CD4-positive, alpha-beta T cell treated with Interleukin-17A for 1 hour (primary cell): ENCODE measurements at regions not wholly inside any gene's neighbourhood (a gene's known extent, or its start where the extent isn't known, plus 50 kb on each side); places are given as distances from the start of the nearest gene placed in this dataset.
A peak's percentile ranks its signal among the peaks of the same experiment; 100 is the strongest.
"Not testable (repeated sequence)": the region's sequence is repeated elsewhere in the genome, so short reads cannot be mapped to it uniquely, and the experiment has no call there.

ENCODE experiments used
- DNase-seq: peaks from one replicate; pipeline ENCODE4 v3.0.0-alpha.2; 2020

DNA sequence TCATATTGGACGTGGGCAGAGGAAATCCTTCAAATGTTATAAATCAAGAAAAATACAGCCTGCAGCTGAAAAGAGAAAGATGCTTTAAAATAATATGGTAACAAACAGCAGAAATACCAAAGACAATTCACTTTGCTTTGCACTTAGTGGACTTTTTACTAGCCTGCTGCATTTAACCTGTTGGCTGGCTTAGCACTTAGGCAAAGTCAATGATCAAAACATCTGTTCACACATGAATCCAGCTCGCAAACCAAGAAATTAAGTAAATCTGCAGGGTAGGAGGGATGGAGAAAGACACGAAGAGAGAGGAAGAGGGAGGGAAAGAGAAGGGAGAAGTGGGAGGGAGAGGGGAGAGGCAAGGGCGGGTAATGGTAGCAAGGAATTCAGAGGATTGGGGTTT lies 103.6 kb upstream of the RAB4A start:
- DNase-seq, result no peak

DNA sequence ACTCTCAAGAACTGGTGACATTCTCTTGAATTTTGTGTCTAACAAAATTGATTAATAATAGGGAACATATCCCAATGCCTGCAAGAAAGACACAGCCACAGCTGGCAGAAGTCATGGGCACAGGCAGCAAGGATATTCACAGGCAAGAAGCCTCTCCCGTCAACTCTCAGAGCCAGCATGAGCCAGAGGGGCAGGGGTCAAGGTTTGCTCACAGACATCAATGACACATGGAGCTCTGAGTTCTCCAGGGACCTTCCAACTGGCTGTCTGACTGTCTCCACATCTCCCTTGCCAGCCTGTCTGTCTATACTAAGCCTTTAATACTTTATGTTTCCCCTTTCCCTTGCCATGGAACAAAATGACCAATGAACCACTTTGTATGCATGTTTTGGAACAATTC lies 101.5 kb upstream of the RAB4A start:
- DNase-seq, result no peak

DNA sequence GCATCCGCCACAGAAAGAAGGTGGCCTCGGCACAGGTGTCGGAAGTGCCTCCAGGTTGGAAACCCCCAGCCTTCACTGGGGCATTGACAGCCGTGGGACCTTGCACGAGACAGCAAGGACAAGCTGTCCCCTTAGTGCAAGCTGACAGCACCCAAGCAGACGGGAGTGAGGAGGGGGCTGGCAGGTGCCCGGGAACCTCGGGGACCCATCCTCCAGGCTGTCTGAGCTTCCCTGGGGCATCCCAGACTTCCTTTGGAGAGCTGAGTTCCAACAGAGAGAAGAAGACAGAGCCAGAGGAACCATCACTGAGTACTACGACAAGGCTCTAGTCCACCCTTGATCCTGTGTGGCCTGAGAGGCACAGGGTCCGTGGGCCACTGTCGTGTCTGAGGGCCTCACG lies 100.6 kb upstream of the RAB4A start:
- no peak for DNase-seq

DNA sequence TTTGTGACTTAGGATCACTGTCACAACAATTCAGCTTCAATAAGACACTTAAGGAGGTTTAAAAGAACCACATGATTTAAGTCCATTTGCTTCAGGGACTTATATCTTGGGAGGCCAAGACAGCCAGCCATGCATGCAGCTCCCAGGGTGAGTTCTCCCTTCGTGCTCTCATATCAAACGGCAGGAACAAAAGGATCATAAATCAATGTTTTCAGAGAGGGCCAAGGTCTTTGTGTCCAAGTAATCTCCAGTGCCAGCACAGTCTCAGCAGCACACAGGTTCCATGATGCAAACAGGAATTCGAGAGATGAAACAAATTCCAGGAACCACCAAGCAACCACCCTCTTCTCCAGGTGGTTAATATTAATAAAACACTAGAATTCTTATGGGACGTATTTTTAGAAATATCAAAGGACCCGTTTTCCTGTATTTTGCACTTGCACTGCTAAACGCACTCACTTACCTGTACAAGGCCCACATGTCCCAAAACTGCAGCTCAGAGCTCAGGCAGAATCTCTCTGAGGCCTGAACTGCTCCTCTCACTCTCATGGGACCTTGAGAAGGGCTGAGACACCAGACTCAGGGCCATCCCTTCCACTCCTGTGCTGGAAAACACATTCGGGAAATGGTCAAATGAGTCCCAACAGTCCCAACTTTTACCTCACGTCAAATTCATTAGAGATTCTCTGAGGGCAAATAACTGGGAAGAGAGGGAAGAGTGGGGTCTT lies 100.0 kb upstream of the RAB4A start:
- DNase-seq, result no peak

DNA sequence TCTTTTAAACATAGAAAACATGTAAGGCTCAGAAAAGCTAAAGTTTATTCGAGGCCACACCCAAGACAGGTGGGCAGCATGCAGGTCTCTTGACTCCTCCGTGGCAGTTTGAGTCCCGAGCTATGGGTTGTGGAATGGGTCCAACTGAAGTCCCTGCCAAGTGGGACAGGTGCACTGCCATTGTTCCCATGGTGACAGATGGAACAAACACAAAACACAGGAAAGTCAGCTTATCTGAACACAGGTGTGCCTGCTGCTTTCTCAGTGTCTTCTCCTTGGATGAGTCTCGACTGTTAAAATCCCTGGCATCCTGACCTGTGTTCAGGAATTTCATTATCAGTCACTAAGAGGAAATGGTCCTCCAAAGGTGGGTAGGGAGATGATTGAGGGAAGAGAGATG lies 99.0 kb upstream of the RAB4A start:
- no peak for DNase-seq

DNA sequence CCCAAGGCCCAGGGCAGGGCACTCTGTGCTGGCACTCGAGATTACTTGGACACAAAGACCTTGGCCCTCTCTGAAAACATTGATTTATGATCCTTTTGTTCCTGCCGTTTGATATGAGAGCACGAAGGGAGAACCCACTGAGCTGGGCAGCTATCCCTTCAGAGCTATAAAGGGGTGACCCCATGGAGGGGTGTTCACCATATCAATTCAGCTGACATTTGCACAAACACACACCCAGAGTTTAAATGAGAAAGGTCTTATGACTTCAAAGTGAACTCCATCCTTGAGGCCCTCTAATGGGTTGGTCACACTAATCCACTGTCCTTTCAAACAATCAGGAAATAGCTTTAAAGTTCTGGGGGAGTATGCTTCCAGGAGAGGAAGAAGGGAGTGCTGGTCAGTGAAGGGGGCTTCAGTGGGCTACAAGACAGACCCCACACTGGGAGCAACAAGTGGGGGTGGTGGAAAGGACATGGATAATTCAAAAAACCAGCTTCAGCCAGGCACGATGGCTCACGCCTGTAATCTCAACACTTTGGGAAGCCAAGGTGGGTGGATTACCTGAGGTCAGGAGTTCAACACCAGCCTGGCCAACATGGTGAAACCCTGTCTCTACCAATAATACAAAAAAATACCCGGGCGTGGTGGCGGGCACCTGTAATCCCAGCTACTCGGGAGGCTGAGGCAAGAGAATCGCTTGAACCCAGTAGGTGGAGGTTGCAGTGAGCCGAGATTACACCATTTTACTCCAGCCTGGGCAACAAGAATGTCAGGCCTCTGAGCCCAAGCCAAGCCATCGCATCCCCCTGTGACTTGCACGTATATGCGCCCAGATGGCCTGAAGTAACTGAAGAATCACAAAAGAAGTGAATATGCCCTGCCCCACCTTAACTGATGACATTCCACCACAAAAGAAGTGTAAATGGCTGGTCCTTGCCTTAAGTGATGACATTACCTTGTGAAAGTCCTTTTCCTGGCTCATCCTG lies 97.1 kb upstream of the RAB4A start:
- not testable (repeated sequence) for DNase-seq

DNA sequence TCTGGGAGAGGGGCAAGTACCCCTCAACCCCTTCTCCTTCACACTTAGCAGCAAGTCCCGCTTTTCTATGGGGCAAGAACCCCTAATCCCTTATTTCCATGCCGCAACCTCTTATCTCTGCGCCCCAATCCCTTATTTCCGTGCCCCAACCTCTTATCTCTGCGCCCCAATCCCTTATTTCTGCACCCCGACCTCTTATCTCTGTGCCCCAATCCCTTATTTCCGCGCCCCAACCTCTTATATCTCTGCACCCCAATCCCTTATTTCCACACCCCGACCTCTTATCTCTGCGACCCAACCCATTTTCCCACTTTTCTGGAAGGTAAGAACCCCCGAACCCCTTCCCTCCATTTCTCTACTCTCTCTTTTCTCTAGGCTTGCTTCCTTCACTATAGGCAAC lies 95.6 kb upstream of the RAB4A start:
- DNase-seq, result not testable (repeated sequence)

DNA sequence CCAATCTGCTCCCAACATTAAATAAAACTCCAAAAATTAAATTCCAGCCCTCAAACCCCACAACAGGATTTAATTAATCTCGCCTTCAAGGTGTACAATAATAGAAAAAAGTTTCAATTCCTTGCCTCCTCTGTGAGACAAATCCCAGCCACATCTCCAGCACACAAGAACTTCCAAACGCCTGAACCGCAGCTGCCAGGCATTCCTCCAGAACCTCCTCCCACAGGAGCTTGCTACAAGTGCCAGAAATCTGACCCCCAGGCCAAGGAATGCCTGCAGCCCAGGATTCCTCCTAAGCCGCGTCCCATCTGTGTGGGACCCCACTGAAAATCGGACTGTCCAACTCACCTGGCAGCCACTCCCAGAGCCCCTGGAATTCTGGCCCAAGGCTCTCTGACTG lies 94.5 kb upstream of the RAB4A start:
- not testable (repeated sequence) for DNase-seq

DNA sequence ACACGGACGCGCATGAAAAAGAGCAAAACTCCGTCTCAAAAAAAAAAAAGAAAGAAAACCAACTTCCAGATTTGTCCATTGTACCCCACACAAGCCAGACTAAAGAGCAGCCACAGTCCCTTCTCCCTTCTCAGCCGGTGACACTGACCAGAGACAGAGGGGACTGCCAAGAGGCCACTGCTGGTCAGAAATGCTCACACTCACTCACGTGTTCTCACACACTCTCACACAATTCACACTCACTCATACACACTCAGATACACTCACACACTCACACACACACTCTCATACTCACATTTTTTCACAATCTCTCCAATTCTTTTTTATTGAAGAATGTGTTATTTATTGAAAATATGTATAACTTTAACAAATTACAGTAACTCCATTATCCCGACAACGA lies 90.8 kb upstream of the RAB4A start:
- DNase-seq, result no peak

DNA sequence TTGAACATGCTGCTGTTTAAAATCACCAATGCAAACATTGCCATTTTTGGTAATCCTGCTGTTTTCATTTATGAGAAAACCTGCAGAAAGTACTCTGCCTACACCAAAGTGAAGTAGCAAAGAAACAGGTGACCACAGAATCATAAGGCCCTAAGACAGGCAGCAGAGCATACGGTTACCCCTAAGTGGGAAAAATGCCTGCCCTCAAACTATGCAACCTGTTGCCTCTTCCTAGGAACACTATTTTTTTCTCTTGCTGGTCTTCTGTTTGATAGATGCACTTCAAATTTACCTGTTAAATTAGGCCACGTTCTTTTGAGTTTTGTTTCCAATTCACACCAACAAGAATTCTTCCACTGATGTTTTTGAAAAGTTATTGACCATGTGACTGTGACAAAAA lies 89.5 kb upstream of the RAB4A start:
- no peak for DNase-seq

DNA sequence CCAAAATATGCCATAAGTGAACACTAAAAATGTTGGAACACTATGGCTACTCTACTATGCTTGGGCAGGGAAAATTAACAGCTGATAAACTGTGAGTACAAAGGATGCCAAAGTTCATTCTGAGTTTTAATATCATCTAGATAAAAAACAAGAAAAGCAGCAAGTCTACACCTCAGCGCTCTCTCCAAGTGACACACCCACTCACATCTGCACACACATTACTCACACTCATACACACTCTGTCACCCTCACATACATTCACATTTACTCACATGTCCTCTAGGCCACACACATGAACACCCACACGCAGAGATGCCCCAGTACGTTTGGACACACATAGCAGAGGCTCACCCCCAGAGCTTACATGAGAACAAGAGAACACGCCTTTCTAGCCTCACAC lies 87.3 kb upstream of the RAB4A start:
- no peak for DNase-seq

DNA sequence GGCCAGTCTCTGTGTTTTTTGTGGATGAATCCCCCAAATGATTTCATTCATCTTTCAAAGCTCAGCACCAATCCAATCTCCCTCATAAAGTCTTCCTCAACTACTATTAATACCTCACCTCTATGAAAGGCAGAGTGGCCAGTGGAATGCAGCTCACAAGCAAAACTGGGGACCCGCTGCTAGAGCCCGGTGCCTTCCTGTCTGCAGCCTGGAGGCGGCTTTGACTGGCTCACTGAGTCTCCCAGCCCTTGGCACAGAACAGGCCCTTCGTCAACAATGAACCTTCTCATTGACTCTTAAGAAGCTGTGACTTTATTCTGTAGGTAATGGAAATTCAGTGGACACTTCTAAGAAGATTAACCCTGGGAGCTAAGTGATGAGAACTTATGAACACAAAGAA lies 86.8 kb upstream of the RAB4A start:
- DNase-seq, result no peak

DNA sequence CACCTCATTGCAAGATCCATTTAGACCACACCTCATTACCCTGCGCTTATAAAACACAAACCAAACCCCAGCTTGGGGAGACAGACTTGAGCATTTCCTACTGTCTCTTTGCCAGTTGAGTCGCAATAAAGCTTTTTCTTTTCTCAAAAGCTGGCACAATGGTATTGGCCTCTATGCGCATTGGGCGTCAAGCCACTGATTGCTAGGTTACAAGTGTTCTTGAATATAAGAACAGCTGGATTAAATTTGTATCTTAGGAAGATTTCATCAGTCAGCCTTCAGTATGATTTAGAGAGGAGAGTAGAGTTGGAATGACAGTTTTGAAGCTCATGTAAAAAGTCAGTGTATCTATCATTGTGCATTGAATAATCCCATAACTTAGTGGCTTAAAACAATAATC lies 84.9 kb upstream of the RAB4A start:
- no peak for DNase-seq

DNA sequence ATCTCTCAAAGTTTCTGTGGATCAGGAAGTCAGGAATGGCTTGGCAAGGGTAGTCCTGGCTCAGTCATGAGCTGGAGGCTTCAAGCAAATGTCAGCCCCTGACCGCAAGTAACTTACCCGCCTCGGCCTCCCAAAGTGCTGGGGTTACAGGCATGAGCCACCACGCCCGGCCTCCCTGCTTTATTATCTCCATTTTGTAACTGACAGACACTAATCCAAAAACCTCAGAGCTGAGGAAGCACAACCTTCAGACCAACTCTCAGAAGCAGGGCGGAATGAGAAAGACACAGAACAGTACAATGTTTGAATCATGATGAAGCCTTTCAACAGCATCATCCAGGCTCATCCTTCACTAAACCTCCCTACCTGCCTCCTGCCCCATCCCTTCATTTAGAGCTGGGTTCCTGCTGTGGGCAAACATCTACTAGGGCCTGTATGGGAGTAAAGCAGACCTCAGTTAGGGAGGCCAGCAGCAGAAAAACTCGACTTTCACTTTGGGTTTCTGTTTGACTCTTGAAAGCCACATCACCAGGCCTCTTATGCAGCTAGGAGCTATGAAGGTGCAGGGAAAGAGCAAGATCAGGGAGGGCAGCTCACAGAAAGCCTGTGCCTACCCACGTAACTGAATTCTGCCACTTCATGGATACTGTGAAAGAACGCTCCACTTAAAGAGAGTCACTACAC lies 84.4 kb upstream of the RAB4A start:
- peak; percentile 17 for DNase-seq

DNA sequence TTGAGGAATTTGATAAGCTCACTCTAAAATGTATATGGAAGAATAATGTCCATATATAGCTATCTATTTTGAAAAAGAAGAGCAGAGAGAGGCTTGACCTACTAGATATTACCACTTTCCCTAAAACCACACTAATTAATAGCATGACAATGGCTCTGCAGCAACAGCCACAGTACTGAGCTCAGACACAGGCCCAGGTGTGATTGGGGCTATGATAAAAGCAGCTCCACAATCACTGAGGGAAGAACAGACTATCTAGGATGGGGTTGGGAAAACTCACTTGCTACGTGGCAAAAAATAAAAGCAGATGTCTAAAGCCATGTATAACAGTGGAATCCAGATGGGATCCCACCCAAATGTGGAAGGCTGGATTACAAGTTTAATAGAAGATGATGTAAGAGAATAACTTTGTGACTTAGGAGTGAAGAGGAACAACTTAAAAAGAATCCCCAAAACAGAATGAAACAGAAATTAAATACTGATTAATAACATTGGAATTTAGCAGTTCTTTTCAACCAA lies 80.8 kb upstream of the RAB4A start:
- DNase-seq, result no peak

DNA sequence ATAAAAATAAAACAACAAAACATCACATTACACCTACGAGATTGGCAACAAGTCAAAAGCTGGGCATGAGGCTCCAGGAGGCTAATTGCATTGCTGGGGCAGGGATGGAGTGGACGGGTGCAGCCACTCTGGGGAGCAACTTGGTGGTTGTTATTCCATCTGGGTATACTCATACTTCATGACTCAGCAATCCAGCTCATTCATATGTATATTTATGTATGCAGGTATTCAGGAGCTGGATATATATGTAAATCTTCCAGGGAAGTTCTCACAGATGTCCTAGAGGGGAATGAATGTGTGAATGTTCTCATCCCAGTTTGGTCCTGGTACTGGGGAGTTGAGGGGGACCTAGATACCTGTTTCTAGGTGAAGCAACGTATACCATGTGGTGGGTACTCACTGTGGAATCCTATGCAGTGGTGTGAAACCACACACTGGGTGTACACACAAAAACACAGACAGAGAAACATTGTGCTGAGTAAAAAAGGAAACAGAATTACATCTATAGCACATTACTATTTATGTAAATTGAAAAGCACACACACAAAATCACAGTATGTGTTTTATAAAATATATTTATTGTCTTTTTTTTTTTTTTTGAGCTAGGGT lies 79.7 kb upstream of the RAB4A start:
- DNase-seq, result no peak

DNA sequence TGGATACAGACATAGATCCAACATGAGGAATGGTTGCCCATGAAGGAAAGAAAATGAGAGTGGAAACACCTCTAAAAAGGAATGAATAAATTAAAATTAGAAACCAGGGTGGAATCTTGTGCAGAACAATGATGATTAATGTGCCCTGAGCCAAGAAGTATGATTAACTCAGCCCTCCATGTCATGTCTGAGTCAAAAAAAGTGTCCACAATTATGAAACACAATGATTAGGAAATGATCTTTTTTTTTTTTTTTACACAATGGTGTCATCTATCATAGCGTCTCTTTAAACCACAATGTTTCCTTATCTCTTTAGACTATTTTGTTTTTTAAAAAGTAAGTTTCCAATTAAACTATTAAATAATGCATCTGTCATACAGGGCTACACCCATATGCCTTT lies 78.9 kb upstream of the RAB4A start:
- DNase-seq, result peak; percentile 11

DNA sequence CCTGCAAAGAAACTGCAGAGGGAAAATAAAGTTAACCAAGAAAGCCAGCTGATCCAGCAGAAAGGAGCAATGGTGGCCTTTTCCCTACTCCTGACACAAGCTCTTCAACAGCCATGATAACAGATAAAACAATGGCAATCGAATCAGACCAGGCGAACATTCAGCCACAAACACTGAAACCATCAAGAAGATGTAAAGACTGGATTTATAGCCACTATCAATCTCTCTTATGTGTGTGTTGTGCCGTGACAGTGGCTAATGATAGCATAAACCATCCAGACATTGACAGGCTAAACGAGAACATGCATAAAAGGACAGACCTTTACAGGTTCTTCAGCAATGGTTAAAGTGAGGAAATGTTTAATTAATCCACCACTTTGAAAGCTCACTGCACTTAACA lies 78.1 kb upstream of the RAB4A start:
- DNase-seq, result no peak

DNA sequence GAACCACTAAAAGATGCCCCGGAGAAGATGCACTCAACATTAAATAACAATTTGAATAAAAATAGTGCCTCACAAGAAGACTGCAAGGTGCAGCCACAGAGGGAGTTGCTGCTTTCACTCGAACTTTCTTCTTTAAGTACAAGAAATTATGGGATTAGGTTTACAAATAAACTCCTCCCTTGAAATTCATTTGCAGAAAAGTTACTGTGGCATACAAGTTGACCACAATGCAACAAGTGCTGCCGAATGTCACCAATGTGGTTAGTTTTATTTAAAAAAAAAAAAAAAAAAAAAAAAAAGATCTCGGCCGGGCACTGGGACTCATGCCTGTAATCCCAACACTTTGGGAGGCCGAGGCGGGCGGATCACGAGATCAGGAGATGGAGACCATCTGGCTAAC lies 76.8 kb upstream of the RAB4A start:
- DNase-seq, result no peak

DNA sequence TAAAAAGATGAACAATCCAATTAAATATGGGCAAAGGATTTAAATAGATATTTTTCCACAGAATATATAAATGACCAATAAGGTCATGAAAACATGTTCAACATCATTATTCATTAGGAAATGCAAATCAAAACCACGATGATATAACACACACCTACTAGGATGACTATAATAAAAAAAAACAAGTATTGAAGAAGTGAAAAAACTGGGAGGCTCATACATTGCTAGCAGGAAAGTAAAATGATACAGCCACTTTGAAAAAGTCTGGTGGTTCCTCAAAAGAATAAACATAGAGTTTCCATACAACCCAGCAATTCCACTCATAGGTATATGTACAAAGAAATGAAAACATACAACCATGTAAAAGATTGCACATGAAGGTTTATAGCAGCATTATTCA lies 75.7 kb upstream of the RAB4A start:
- no peak for DNase-seq

DNA sequence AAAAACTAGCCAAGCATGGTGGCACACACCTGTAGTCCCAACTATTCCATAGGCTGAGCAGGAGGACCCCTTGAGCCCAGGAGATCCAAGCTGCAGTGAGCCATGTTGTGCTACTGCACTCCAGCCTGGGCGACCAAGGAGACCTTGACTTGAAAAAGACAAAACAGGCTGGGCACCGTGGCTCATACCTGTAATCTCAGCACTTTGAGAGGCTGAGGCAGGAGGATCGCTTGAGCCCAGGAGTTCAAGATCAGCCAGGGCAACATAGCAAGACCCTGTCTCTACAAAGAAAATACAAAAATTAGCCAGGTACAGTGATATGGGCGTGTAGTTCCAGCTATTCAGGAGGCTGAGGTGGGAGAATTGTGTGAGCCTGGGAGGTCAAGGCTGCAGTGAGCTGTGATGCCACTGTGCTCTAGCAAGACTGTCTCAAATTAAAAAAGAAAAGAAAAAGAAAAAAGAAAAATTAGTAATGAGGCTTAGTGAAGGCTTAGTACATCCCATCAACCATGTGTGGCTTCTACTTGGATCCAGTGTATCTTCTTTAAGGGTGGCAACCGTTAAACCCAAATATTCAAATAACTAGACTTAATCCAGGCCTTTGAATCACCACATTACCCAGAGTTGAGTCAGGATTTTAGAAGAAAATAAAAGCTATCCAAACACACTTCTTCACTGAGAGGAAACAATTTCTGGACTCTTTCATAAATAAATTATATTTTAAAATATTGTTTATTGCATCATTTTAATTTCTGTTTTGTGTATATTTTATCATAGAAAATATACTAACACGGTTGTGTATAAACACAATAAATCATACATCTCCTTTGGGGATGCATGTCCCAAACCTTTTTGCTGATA lies 74.3 kb upstream of the RAB4A start:
- no peak for DNase-seq

DNA sequence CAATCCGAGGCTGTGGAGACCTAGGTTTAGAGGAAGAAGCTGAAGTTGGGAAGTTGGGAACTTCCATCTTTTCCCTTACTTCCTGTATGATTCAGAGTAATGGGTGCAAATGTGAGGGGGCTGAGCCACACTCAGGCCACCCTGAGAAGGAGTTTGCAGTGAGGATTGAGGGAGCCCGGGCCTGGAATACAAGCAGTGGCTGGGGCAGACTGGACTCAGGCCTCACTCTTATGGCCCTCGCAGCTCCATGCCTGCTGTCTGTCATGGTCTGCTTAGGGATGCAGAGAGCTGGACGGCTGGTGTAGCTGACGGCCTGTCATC lies 73.7 kb upstream of the RAB4A start:
- no peak for DNase-seq
